ENCODE measurements at regions not wholly inside any gene's neighbourhood (a gene's known extent, or its start where the extent isn't known, plus 50 kb on each side); places are given as distances from the start of the nearest gene placed in this dataset.

- peak in 1 of 2 donors; percentile 40 for DNase-seq (ENCODE audit: low spot score in 2 of 2)
- Histone ChIP-seq H3K4me1 (no peaks in the 10 kb centered on the region), H3K4me3 (no peak overlapping the region), H3K27ac (no peak overlapping the region), H3K9me3 (no peaks in the 10 kb centered on the region), H3K36me3 (no peaks in the 10 kb centered on the region), H3K27me3 (no peaks in the 10 kb centered on the region)
- intact Hi-C loops (cut with DNase I) = no loop called here
- TF ChIP-seq CTCF (IDR thresholded peaks at IDR 0.05) = no peak
Measured at GRCh38 chr20:24767623-24768100, 181.4 kb upstream of the CST7 start.

GRCh38 chr20:24768201-24768636, 180.8 kb upstream of the CST7 start:
- no peaks in the 10 kb centered on the region for H3K36me3 ChIP-seq
- TF ChIP-seq CTCF (IDR thresholded peaks at IDR 0.05) = no peak
- no peak overlapping the region for H3K27ac ChIP-seq
- no peaks in the 10 kb centered on the region for H3K27me3 ChIP-seq
- no peak overlapping the region for H3K4me3 ChIP-seq
- DNase-seq (ENCODE audit: low spot score in 2 of 2) = peak in 1 of 2 donors; percentile 48
- intact Hi-C loops (cut with DNase I) = no loop called here
- no peaks in the 10 kb centered on the region for H3K9me3 ChIP-seq
- H3K4me1 ChIP-seq = no peaks in the 10 kb centered on the region

- H3K4me1 ChIP-seq = no peaks in the 10 kb centered on the region
- intact Hi-C loops (cut with DNase I) = no loop called here
- H3K4me3 ChIP-seq = no peak overlapping the region
- no peaks in the 10 kb centered on the region for H3K36me3 ChIP-seq
- peak in 1 of 2 donors; percentile 37 for DNase-seq (ENCODE audit: low spot score in 2 of 2)
- no peak for TF ChIP-seq CTCF (IDR thresholded peaks at IDR 0.05)
- no peak overlapping the region for H3K27ac ChIP-seq
- H3K9me3 ChIP-seq = no peaks in the 10 kb centered on the region
- H3K27me3 ChIP-seq = no peaks in the 10 kb centered on the region
Measured at GRCh38 chr20:24768713-24769601, 180.1 kb upstream of the CST7 start.

- Histone ChIP-seq H3K27me3 (no peaks in the 10 kb centered on the region), H3K36me3 (no peaks in the 10 kb centered on the region), H3K4me1 (no peaks in the 10 kb centered on the region), H3K4me3 (no peak overlapping the region), H3K9me3 (no peaks in the 10 kb centered on the region), H3K27ac (no peak overlapping the region)
- peak in 1 of 2 donors; percentile 50 for DNase-seq (ENCODE audit: low spot score in 2 of 2)
- intact Hi-C loops (cut with DNase I) = no loop called here
- TF ChIP-seq CTCF (IDR thresholded peaks at IDR 0.05) = no peak
Measured at GRCh38 chr20:24769878-24770627, 179.0 kb upstream of the CST7 start.

GRCh38 chr20:24770628-24771541, 178.2 kb upstream of the CST7 start:
- Histone ChIP-seq H3K9me3 (no peaks in the 10 kb centered on the region), H3K4me1 (no peaks in the 10 kb centered on the region), H3K36me3 (no peaks in the 10 kb centered on the region), H3K27me3 (no peaks in the 10 kb centered on the region), H3K4me3 (no peak overlapping the region), H3K27ac (no peak overlapping the region)
- no peak for TF ChIP-seq CTCF (IDR thresholded peaks at IDR 0.05)
- peak in 1 of 2 donors; percentile 43 for DNase-seq (ENCODE audit: low spot score in 2 of 2)
- intact Hi-C loops (cut with DNase I) = no loop called here
